ENCODE measurements at regions not wholly inside any gene's neighbourhood (a gene's known extent, or its start where the extent isn't known, plus 50 kb on each side); places are given as distances from the start of the nearest gene placed in this dataset.

GRCh38 chrX:33465137-33465536 lies 253.8 kb upstream of the DMD start:
- DNase-seq, result no peak

- no peak for DNase-seq
Observed at GRCh38 chrX:33457102-33457501, 245.8 kb upstream of the DMD start.

- DNase-seq, result no peak
Observed at GRCh38 chrX:33447285-33447684, 235.9 kb upstream of the DMD start.

- DNase-seq, result peak; percentile 32
Observed at GRCh38 chrX:33434256-33435092, 223.1 kb upstream of the DMD start.

GRCh38 chrX:33416273-33416805 lies 205.0 kb upstream of the DMD start:
- DNase-seq, result no peak

GRCh38 chrX:33415459-33415858 lies 204.1 kb upstream of the DMD start:
- no peak for DNase-seq

GRCh38 chrX:33385546-33385945 lies 174.2 kb upstream of the DMD start:
- DNase-seq, result peak; percentile 5

- no peak for DNase-seq
Observed at GRCh38 chrX:33379839-33380238, 168.5 kb upstream of the DMD start.

GRCh38 chrX:33357606-33358005 lies 146.3 kb upstream of the DMD start:
- DNase-seq, result no peak

- DNase-seq, result peak; percentile 0
Observed at GRCh38 chrX:33339219-33339618, 127.9 kb upstream of the DMD start.

GRCh38 chrX:33336783-33337182 lies 125.4 kb upstream of the DMD start:
- peak; percentile 19 for DNase-seq

GRCh38 chrX:33333271-33333670 lies 121.9 kb upstream of the DMD start:
- no peak for DNase-seq

GRCh38 chrX:33330798-33331197 lies 119.4 kb upstream of the DMD start:
- DNase-seq, result peak; percentile 22

GRCh38 chrX:33324099-33324498 lies 112.8 kb upstream of the DMD start:
- no peak for DNase-seq

GRCh38 chrX:33307911-33308354 lies 96.6 kb upstream of the DMD start:
- DNase-seq, result peak; percentile 82

- no peak for DNase-seq
Observed at GRCh38 chrX:33298622-33299021, 87.3 kb upstream of the DMD start.

- no peak for DNase-seq
Observed at GRCh38 chrX:33285550-33285949, 74.2 kb upstream of the DMD start.

- DNase-seq, result no peak
Observed at GRCh38 chrX:33277046-33277445, 65.7 kb upstream of the DMD start.

- no peak for DNase-seq
Observed at GRCh38 chrX:33273535-33273934, 62.2 kb upstream of the DMD start.

GRCh38 chrX:33272986-33273385 lies 61.6 kb upstream of the DMD start:
- DNase-seq, result no peak
